ENCODE measurements at regions not wholly inside any gene's neighbourhood (a gene's known extent, or its start where the extent isn't known, plus 50 kb on each side); places are given as distances from the start of the nearest gene placed in this dataset.

GRCh38 chr12:125954362-125954761 is 889.1 kb downstream of the AACS start:
- DNase-seq (ENCODE audit: low spot score), result no peak

GRCh38 chr12:125956186-125956585 is 891.0 kb downstream of the AACS start:
- DNase-seq (ENCODE audit: low spot score), result no peak
- in situ Hi-C loops (cut with MboI; ENCODE audit: low pct_unique_long_range_greater_than_20kb, low sequenced_read_pairs, unreplicated experiment), result no loop called here
- TF ChIP-seq CTCF (IDR thresholded peaks at IDR 0.05; ENCODE audit: extremely low read depth, insufficient read depth, missing control alignments), result no peak

More at GRCh38 chr12:125954362-125954761, 889.1 kb downstream of the AACS start:
- TF ChIP-seq CTCF (IDR thresholded peaks at IDR 0.05; ENCODE audit: extremely low read depth, insufficient read depth, missing control alignments), result no peak
- in situ Hi-C loops (cut with MboI; ENCODE audit: low pct_unique_long_range_greater_than_20kb, low sequenced_read_pairs, unreplicated experiment), result no loop called here

GRCh38 chr12:125966641-125967040 is 901.4 kb downstream of the AACS start:
- TF ChIP-seq CTCF (IDR thresholded peaks at IDR 0.05; ENCODE audit: extremely low read depth, insufficient read depth, missing control alignments), result no peak

GRCh38 chr12:125968413-125968812 is 903.2 kb downstream of the AACS start:
- TF ChIP-seq CTCF (IDR thresholded peaks at IDR 0.05; ENCODE audit: extremely low read depth, insufficient read depth, missing control alignments), result no peak
- no peak for DNase-seq (ENCODE audit: low spot score)
- in situ Hi-C loops (cut with MboI; ENCODE audit: low pct_unique_long_range_greater_than_20kb, low sequenced_read_pairs, unreplicated experiment), result no loop called here

More at GRCh38 chr12:125966641-125967040, 901.4 kb downstream of the AACS start:
- in situ Hi-C loops (cut with MboI; ENCODE audit: low pct_unique_long_range_greater_than_20kb, low sequenced_read_pairs, unreplicated experiment), result no loop called here
- DNase-seq (ENCODE audit: low spot score), result no peak

GRCh38 chr12:125971981-125972380 is 906.7 kb downstream of the AACS start:
- DNase-seq (ENCODE audit: low spot score), result no peak
- TF ChIP-seq CTCF (IDR thresholded peaks at IDR 0.05; ENCODE audit: extremely low read depth, insufficient read depth, missing control alignments), result no peak
- in situ Hi-C loops (cut with MboI; ENCODE audit: low pct_unique_long_range_greater_than_20kb, low sequenced_read_pairs, unreplicated experiment), result no loop called here

- DNase-seq (ENCODE audit: low spot score), result no peak
- no peak for TF ChIP-seq CTCF (IDR thresholded peaks at IDR 0.05; ENCODE audit: extremely low read depth, insufficient read depth, missing control alignments)
- in situ Hi-C loops (cut with MboI; ENCODE audit: low pct_unique_long_range_greater_than_20kb, low sequenced_read_pairs, unreplicated experiment), result no loop called here
Measured at GRCh38 chr12:125978286-125978685, 913.1 kb downstream of the AACS start.

All from GM13977 (cell line).